MM.1S (cell line): ENCODE measurements at regions not wholly inside any gene's neighbourhood (a gene's known extent, or its start where the extent isn't known, plus 50 kb on each side); places are given as distances from the start of the nearest gene placed in this dataset.

Source experiments
- DNase-seq: peaks from one replicate; pipeline ENCODE4 v3.0.0-alpha.2; 2015
- H2AFZ ChIP-seq: fragments of 300-600 bp; sonication (generic); 2 replicates; pipeline ENCODE4 v1.6.0; 2016; ENCODE audit warnings: antibody characterized with exemption, low read length
- H3F3A ChIP-seq: fragments of 300-600 bp; sonication (generic); 2 replicates; pipeline ENCODE4 v1.6.1; 2016; ENCODE audit warnings: mild to moderate bottlenecking, antibody characterized with exemption, low read length, moderate library complexity, mixed read lengths; ENCODE audit not compliant: insufficient read depth
- H3K27ac ChIP-seq: fragments of 300-600 bp; sonication (generic); 2 replicates; pipeline ENCODE4 v1.5.1; 2016; ENCODE audit warnings: mild to moderate bottlenecking, low read length
- H3K27me3 ChIP-seq: fragments of 300-600 bp; sonication (generic); replicated peaks from 2 replicates; pipeline ENCODE4 v1.6.0; 2016; ENCODE audit warnings: low read length; ENCODE audit not compliant: insufficient read depth
- H3K36me3 ChIP-seq: fragments of 300-600 bp; sonication (generic); replicated peaks from 2 replicates; pipeline ENCODE4 v1.6.1; 2016; ENCODE audit warnings: mild to moderate bottlenecking, low read length, mixed read lengths; ENCODE audit not compliant: insufficient read depth
- H3K4me1 ChIP-seq: fragments of 300-600 bp; sonication (generic); 2 replicates; pipeline ENCODE4 v1.6.1; 2016; ENCODE audit warnings: low read length, mixed read lengths
- H3K4me2 ChIP-seq: fragments of 300-600 bp; sonication (generic); 2 replicates; pipeline ENCODE4 v1.6.0; 2016; ENCODE audit warnings: low read depth, low read length
- H3K4me3 ChIP-seq: fragments of 300-600 bp; sonication (generic); 2 replicates; pipeline ENCODE4 v1.5.1; 2016; ENCODE audit warnings: low read length, mixed read lengths
- H3K79me2 ChIP-seq: fragments of 300-600 bp; sonication (generic); 2 replicates; pipeline ENCODE4 v1.6.1; 2016; ENCODE audit warnings: mixed run types, low read length, mixed read lengths
- H3K9ac ChIP-seq: fragments of 300-600 bp; sonication (generic); 2 replicates; pipeline ENCODE4 v1.6.1; 2016; ENCODE audit warnings: low read length, mixed read lengths
- H3K9me2 ChIP-seq: fragments of 300-600 bp; sonication (generic); replicated peaks from 2 replicates; pipeline ENCODE4 v1.6.1; 2016; ENCODE audit warnings: mild to moderate bottlenecking, low read length, mixed read lengths; ENCODE audit not compliant: insufficient read depth
- H3K9me3 ChIP-seq: fragments of 300-600 bp; sonication (generic); replicated peaks from 2 replicates; pipeline ENCODE4 v1.6.1; 2016; ENCODE audit warnings: mild to moderate bottlenecking, low read length, mixed read lengths; ENCODE audit not compliant: insufficient read depth
- H4K20me1 ChIP-seq: fragments of 300-600 bp; sonication (generic); 2 replicates; pipeline ENCODE4 v1.6.1; 2016; ENCODE audit warnings: mild to moderate bottlenecking, low read length, moderate library complexity, mixed read lengths; ENCODE audit not compliant: insufficient read depth
- CTCF ChIP-seq: fragments of 300-600 bp; sonication (generic); IDR thresholded peaks from 2 replicates; pipeline ENCODE4 v1.5.1; 2016; ENCODE audit warnings: antibody characterized with exemption, low read length, mixed read lengths
- EZH2 ChIP-seq: fragments of 300-600 bp; sonication (generic); optimal IDR thresholded peaks from 2 replicates; pipeline ENCODE3; 2017; ENCODE audit warnings: low read depth, mild to moderate bottlenecking, antibody characterized with exemption, low read length, mixed read lengths
- EZH2phosphoT487 ChIP-seq: fragments of 300-600 bp; sonication (generic); IDR thresholded peaks from 2 replicates; pipeline ENCODE4 v1.6.1; 2018; ENCODE audit warnings: antibody characterized with exemption, low read length

GRCh38 chr4:11152684-11153083, 276.0 kb downstream of the HS3ST1 start:
- no peak overlapping the region for H3K9ac ChIP-seq
- no peaks in the 10 kb centered on the region for H3K79me2 ChIP-seq
- no peaks in the 10 kb centered on the region for H4K20me1 ChIP-seq
- no peak for DNase-seq
- H3K4me1 ChIP-seq: peaks cover 15% of the 10 kb centered on the region
- no peaks in the 10 kb centered on the region for H3K9me3 ChIP-seq
- TF ChIP-seq EZH2 (no peak), CTCF (no peak), EZH2phosphoT487 (no peak)
- H3K9me2 ChIP-seq: no peaks in the 10 kb centered on the region
- no peak overlapping the region for H2AFZ ChIP-seq
- no peaks in the 10 kb centered on the region for H3K27me3 ChIP-seq
- no peak overlapping the region for H3K4me2 ChIP-seq
- H3K36me3 ChIP-seq: no peaks in the 10 kb centered on the region
- no peaks in the 10 kb centered on the region for H3F3A ChIP-seq
- H3K27ac ChIP-seq: no peak overlapping the region
- no peak overlapping the region for H3K4me3 ChIP-seq

- DNase-seq: peak; percentile 43
- no peak for TF ChIP-seq EZH2
- TF ChIP-seq EZH2phosphoT487: no peak
- TF ChIP-seq CTCF: no peak
These were observed 277.2 kb downstream of the HS3ST1 start for GRCh38 chr4:11151500-11151899.

GRCh38 chr4:11149612-11150259, 279.0 kb downstream of the HS3ST1 start:
- no peak overlapping the region; the same call in 1 of the 2 replicates for H3K27ac ChIP-seq
- H3K36me3 ChIP-seq: no peaks in the 10 kb centered on the region
- H3K9me2 ChIP-seq: no peaks in the 10 kb centered on the region

More at GRCh38 chr4:11151500-11151899, 277.2 kb downstream of the HS3ST1 start:
- no peak overlapping the region for H3K9ac ChIP-seq
- H3F3A ChIP-seq: no peaks in the 10 kb centered on the region
- no peak overlapping the region for H2AFZ ChIP-seq
- H3K79me2 ChIP-seq: no peaks in the 10 kb centered on the region
- H3K4me3 ChIP-seq: no peak overlapping the region
- no peaks in the 10 kb centered on the region for H3K9me3 ChIP-seq
- peaks cover 15% of the 10 kb centered on the region for H3K4me1 ChIP-seq
- no peaks in the 10 kb centered on the region for H3K27me3 ChIP-seq
- peak overlapping the region; percentile 28 for H3K4me2 ChIP-seq
- H3K9me2 ChIP-seq: no peaks in the 10 kb centered on the region
- H4K20me1 ChIP-seq: no peaks in the 10 kb centered on the region
- no peaks in the 10 kb centered on the region for H3K36me3 ChIP-seq
- H3K27ac ChIP-seq: no peak overlapping the region; the same call in 1 of the 2 replicates

More at GRCh38 chr4:11149612-11150259, 279.0 kb downstream of the HS3ST1 start:
- H4K20me1 ChIP-seq: no peaks in the 10 kb centered on the region
- H3K9me3 ChIP-seq: no peaks in the 10 kb centered on the region
- peaks cover 15% of the 10 kb centered on the region for H3K4me1 ChIP-seq
- H3K79me2 ChIP-seq: no peaks in the 10 kb centered on the region
- H3F3A ChIP-seq: no peaks in the 10 kb centered on the region
- no peak for DNase-seq
- H3K27me3 ChIP-seq: no peaks in the 10 kb centered on the region
- TF ChIP-seq CTCF (no peak), EZH2 (no peak), EZH2phosphoT487 (no peak)
- H3K9ac ChIP-seq: no peak overlapping the region; the same call in 1 of the 2 replicates
- no peak overlapping the region for H2AFZ ChIP-seq
- no peak overlapping the region for H3K4me3 ChIP-seq
- peak overlapping the region; percentile 18; the same call in 1 of the 2 replicates for H3K4me2 ChIP-seq
